ENCODE measurements at regions not wholly inside any gene's neighbourhood (a gene's known extent, or its start where the extent isn't known, plus 50 kb on each side); places are given as distances from the start of the nearest gene placed in this dataset.
"Not testable (repeated sequence)": the region's sequence is repeated elsewhere in the genome, so short reads cannot be mapped to it uniquely, and the experiment has no call there.

- not testable (repeated sequence) for TF ChIP-seq EZH2 (IDR thresholded peaks at IDR 0.05; ENCODE audit: insufficient read depth, low read length); CTCF (IDR thresholded peaks at IDR 0.05; ENCODE audit: insufficient read depth, low read depth, low read length)
These were observed 120.3 kb downstream of the AKR1D1 start for GRCh38 chr7:138196503-138196946.

Measured in astrocyte (in vitro differentiated cells and primary cell).